MG63 (cell line): ENCODE measurements at regions not wholly inside any gene's neighbourhood (a gene's known extent, or its start where the extent isn't known, plus 50 kb on each side); places are given as distances from the start of the nearest gene placed in this dataset.

Experiments used
- DNase-seq: peaks from one replicate; pipeline ENCODE4 v3.0.0-alpha.2; 2020
- H3K27me3 ChIP-seq: fragments of 250-450 bp; sonication (Bioruptor Pico); 2 replicates; pipeline ENCODE4 v1.5.1; 2020; ENCODE audit warnings: mild to moderate bottlenecking, moderate library complexity
- H3K36me3 ChIP-seq: fragments of 250-450 bp; sonication (Bioruptor Pico); 2 replicates; pipeline ENCODE4 v1.5.1; 2020; ENCODE audit warnings: mild to moderate bottlenecking, moderate library complexity
- H3K4me3 ChIP-seq: fragments of 250-450 bp; sonication (Bioruptor Pico); 2 replicates; pipeline ENCODE4 v1.5.1; 2020; ENCODE audit warnings: mild to moderate bottlenecking, moderate library complexity
- H3K9me3 ChIP-seq: fragments of 250-450 bp; sonication (Bioruptor Pico); 2 replicates; pipeline ENCODE4 v1.5.1; 2020; ENCODE audit warnings: mild to moderate bottlenecking, moderate library complexity

- Histone ChIP-seq H3K9me3 (no peaks in the 10 kb centered on the region), H3K36me3 (no peaks in the 10 kb centered on the region), H3K27me3 (peaks cover 30% of the 10 kb centered on the region), H3K4me3 (no peak overlapping the region)
- DNase-seq, result no peak
Observed at GRCh38 chr5:153425914-153426313, 64.6 kb upstream of the GRIA1 start.

GRCh38 chr5:153429761-153430380 lies 60.6 kb upstream of the GRIA1 start:
- DNase-seq, result no peak
- no peaks in the 10 kb centered on the region for H3K9me3 ChIP-seq
- H3K27me3 ChIP-seq, result peaks cover 16% of the 10 kb centered on the region; the same call in 1 of the 2 replicates
- H3K36me3 ChIP-seq, result no peaks in the 10 kb centered on the region
- H3K4me3 ChIP-seq, result no peak overlapping the region

- peaks cover 9% of the 10 kb centered on the region; the same call in 1 of the 2 replicates for H3K27me3 ChIP-seq
- H3K4me3 ChIP-seq, result no peak overlapping the region
- no peak for DNase-seq
- H3K36me3 ChIP-seq, result no peaks in the 10 kb centered on the region
- H3K9me3 ChIP-seq, result no peaks in the 10 kb centered on the region
Observed at GRCh38 chr5:153432583-153432982, 57.9 kb upstream of the GRIA1 start.

- H3K36me3 ChIP-seq, result no peaks in the 10 kb centered on the region
- H3K4me3 ChIP-seq, result no peak overlapping the region
- no peaks in the 10 kb centered on the region for H3K27me3 ChIP-seq
- no peaks in the 10 kb centered on the region for H3K9me3 ChIP-seq
- DNase-seq, result no peak
Observed at GRCh38 chr5:153437251-153437650, 53.2 kb upstream of the GRIA1 start.

- Histone ChIP-seq H3K4me3 (no peak overlapping the region), H3K27me3 (no peaks in the 10 kb centered on the region), H3K9me3 (no peaks in the 10 kb centered on the region), H3K36me3 (no peaks in the 10 kb centered on the region)
- no peak for DNase-seq
Observed at GRCh38 chr5:153439130-153439529, 51.3 kb upstream of the GRIA1 start.
